HG03103 (cell line): ENCODE measurements at regions not wholly inside any gene's neighbourhood (a gene's known extent, or its start where the extent isn't known, plus 50 kb on each side); places are given as distances from the start of the nearest gene placed in this dataset.

Experiments used
- ATAC-seq: cut with Tn5 transposase; IDR thresholded peaks from one replicate; pipeline ENCODE4 v1.9.1; 2021; ENCODE audit warnings: low read depth; ENCODE audit not compliant: unreplicated experiment

DNA sequence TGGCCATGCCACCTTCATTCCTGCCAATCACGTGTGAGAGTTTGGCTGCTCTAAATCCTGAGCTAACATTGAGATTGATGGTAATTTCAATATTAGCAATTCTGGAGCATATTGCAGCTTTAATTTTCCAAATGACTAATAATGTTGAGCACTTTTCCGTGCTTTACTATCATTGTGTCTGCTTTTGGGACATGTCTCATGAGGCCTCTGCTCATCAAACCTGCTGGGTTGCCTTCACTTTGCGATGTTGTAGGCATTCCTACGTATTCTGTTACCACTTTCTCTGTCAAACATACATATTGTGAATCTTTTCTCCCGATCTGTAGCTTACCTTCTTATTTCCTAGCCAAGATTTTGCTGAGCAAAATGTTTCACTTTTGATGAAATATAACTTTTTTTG, 466.6 kb downstream of the GALR1 start:
- no peak for ATAC-seq

DNA sequence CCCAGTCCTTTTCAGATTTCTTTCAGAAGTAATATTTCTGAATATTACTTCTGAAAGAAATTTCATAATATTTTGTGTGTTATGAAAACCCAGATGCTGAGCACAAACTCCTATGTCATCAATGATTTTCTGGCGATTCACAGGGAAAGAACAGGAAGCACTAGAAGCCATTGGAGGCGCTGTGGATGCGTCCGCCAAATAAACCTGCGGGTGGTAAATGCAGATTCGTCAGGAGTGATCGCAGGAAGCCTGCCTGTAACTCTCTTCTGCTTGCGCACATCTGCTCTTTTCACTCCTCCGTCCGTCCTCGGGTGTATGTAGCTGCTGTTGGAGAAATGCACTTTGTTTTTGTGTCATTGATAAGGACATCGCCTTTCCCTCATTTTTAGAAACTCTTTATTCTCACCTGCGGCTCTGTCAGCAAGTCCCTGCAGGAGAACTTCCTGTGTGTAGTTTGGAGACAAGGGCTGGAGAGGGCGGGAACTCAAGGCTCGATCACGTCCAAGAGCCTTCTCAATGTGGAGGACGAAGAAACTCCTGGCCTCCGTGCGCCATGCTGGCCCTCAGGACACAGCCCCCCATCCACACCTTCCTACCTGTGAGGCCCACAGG, 483.8 kb downstream of the GALR1 start:
- no peak for ATAC-seq

DNA sequence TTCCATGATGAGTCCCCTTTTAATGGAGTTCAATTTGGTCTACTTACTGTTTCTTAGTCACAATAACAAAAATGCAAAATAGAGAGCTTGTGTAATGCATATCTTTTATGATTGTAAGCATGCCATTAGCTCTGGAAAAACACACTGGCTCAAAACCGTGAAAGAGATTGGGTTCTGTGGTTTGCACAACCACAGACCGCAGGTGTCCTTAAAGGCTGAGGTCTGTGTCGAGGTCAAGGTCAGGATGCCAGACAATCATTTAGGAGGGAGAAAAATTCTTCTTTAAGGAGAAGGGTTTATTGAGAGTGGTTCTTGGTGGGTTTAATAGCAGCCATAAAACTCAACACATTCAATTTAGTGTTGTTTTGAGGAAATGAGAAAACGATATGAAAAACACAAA, 487.2 kb downstream of the GALR1 start:
- no peak for ATAC-seq

DNA sequence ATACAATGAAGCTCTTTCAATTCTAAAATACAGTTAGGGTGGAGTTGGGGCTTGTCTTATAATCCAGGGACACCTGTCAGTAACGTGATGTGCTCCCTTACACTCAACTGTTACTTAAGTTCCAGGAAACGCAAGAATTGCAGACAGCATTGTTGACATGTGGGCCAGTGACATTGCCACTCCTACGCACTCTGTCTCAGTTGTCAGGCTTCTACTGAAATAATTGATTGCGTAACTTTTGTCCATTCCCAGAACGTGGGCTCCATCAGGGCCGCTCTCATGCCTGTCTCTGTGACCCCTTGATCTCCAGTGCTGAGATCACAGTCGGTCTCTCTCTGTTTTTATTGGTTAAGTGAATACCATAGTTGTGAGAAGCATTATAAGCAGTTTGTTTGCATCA, 487.8 kb downstream of the GALR1 start:
- ATAC-seq = no peak

DNA sequence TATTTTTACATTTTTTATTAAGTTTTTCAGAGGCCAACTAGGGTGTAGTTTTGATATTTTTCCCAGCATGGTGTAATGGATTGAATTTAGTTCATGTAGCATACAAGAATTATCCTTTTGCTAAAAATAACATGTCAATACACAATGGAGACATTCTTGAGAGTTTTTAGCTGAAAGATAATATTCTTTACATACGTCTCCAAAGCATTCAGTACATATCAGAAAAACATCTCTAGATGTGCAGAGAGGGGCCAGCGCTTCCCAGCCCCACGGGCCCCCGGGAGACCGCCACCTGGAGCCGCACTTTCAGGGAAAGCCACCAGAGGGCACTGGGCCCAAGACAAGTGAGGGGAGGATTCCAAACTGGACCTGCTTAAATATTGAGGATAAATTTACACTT, 499.4 kb downstream of the GALR1 start:
- no peak for ATAC-seq

DNA sequence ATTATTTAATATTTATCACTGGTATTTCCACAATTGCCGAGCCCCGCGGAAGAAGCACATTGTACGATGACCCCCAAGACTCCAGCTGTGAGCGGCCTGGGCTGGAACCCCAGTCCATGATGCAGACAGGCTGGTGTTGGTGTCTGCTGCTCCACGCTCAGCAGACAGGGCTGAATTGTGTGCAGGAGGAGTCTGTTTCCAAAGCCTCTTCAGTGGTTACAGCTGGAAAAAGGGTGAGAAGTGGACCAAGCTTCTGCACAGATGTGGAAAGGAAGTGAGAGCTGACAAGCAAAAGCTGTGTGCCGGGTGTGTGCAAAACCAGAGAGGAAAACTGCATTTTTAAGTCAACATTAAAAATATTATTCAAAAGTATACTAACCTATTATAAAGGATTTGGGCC, 500.4 kb downstream of the GALR1 start:
- no peak for ATAC-seq

DNA sequence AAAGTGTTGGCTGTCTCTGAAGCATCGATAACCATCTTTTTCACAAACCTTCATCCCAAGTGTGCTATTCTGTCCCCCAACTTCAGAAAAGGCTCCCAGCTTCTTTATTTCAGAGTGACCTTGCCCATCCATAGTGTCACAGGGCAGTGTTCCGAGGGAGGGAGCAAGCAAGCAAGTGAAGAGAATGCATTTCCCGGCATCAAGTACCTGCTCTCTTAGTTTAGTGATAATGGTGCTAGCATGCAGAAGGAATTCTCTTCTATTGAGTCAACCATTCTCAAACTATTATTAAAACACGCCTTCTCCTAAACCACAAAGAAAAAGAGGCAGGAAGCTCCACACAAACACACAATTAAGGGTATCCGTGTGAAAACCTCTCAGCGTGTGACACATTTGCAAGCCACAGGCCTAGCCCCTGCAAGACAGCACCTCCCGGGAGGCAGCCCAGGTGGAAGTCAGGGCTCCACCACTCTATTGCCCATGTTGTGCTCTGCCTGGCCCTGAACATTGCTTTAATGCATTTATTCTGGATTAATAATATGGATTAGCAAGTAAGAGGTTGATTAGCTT, 504.9 kb downstream of the GALR1 start:
- no peak for ATAC-seq

DNA sequence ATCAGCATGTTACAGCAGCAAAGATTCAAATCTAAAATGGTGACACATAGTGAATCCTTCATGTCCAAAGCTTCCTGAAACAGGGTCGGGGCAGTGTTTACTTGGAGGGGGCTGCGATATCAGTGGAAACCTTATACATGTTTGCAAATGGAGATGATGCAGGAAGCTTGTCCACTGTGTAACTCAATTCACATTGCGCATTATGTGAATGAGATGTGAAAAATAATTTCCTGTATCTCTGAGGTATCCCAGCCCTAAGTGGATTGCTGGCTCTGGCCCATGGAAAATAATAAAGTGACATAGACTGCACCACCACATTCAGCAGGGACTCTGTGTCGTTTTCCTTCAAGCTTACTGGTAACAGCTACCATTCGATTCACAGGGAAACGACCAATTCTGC, 505.5 kb downstream of the GALR1 start:
- no peak for ATAC-seq

DNA sequence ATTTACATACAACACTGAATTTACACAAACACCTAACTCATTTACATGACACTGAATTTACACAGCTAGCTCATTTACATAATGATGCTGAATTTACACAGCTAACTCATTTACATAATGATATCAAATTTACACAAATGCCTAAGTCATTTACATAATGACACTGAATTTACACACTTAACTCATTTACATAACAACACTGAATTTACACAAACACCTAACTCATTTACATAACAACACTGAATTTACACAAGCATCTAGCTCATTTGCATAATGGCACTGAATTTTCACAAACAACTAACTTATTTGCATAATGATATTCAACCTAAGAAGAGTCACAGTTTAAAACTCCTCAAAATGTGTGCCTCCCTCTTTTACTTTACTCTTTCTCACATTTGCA, 511.7 kb downstream of the GALR1 start:
- ATAC-seq = no peak

DNA sequence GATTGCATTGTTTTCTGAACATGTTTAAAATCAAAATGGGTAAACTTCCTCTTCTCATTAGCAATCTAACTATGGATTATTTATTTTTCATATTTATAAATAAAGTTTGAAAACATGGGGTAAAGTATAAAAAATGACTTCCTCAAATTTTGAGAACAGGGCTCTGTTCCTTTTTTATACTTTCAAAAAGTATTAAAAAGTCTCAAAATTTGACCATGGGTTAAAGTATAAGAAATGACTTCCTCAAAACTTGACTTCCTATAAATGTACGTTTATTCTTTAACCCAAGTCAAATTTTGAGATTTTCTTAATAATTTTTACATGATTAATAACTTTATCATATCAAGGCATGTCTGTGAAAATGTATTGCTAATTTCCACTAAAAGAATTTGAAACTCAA, 512.4 kb downstream of the GALR1 start:
- no peak for ATAC-seq

DNA sequence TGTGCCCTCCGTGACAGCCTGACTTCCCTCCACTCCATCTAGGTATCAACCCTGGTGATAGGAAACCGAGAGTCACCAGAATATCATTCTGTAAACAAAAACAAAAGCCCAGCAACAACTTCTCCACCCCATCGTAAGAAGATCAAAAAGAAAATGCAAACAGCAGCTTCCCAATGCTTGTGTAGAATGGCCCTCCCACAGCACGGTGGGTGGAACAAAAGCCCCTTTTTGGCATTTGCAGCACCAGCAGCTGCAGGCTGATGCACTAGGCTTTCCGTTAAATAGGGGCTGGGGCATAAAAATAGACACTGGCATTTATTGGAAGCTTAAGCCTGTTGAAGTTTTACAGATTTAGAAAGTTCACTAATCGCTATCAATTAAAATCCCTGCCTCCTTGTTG, 513.0 kb downstream of the GALR1 start:
- ATAC-seq = no peak

DNA sequence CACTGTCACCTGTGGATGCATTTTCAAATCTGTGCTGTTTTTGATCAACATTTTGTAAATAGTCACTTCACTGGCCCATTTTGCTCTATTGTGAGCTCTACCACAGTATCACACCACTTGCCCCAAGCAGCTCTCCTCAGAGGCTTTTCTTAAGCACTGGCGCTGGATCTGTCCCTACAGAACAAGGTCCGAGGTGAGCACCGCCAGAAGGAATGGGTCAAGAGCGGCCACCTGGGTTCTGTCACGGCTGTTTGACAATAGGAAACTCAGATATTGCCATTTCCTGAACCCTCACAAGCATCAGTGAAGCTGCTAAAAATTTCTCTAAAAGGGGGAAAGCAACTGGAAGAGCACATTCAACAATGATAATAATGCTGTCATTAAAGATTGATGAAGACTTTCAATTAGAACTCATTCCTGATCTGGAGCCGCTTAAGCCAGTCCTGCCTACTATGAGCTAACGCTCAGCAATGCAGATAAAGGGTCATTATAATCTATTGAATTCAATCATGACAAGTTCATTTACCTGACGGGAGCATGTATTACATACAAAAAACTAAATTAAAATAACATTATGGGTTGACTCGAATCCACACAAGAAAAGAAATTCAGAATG, 514.0 kb downstream of the GALR1 start:
- no peak for ATAC-seq

DNA sequence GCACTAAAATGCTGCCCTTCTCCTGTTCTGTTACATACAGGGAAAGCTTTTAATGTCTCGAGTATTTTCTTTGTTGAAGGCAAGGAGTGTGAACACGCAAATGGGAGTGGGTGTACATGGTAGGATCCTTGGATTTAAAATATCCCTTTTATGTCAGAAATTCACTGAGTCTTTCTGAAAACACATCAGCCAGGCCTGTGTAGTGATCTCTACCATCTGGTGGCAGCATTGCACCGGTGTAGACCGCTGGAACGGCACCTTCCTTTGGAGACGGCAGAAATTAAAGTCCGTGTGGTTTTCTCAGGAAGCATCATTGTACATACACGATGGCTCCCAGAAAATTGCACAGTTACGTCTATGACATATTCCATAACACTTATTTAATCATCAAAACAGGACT, 515.8 kb downstream of the GALR1 start:
- ATAC-seq = no peak

DNA sequence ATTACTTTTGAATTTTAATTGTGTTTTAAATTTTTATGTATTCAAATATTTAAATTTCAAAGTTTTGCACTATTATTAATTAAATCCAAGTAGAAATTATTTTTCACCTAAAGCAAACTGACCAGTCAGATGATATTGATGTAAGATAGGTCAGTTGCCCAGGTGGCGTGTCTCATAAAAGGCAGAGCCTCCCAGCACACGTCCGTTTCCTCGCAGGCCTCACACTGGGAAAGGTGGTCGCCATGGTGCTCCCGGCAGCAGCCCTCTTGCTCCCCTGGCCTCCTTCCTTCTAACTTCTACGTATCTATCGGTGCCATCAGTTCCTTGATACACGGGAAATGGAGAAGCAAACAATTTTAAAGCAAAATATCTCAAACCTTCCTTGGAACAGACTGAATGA, 516.8 kb downstream of the GALR1 start:
- ATAC-seq = no peak

DNA sequence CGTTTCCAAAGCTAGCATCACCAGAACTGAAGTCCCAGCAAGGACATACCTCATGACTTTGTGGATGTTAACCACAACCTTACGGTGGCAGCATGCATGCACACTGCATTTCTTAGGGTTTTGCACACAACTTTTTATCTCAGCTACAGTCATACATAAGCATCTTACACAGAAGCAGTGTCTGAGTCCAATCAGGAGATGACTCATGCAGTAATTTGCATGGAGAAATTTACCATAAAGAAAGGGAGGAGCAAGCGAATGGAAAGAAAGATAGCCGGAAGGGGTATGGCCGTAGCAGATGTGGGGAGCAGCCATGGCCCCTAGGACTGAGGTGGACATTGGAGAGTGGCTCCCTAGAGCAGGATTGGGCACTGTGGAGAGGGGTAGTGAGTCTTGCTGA, 522.5 kb downstream of the GALR1 start:
- ATAC-seq = no peak

DNA sequence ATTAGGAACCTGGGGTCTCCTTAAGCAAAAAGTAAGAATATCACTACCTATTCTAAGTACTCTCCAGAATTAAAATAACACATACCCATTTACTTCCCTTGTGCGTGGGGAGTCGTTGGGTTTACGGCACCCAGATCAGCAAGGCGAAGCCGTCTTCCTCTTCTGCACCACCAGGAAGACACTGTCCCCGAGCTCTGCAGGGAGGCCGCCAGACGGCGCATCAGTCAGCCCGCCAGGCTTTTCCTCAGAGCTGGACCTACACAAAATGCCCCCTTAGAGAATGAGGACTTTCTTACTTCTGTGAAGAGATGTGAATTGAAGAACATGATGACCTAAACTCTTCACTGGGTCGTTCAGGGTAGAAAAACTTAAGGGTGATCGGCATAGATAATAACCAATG, 526.5 kb downstream of the GALR1 start:
- ATAC-seq = no peak

DNA sequence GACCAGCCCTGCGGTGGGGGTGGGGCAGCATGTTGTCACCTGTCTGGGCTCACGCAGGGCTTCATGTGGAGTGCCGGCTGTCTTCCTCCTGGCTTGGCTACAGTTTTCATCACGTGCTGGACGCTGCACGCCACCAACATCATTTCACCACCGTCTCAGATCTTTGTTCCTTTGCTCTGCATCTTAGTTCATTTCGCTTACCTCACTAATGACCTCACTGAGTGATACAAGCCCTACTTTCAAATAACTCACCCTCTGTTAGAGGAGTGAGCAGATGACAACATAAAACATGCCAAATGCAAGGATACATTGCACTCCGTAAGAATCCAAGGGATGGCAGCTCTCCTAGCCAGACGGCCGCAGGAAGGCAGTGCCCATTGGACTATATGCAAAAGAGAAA, 527.5 kb downstream of the GALR1 start:
- no peak for ATAC-seq

DNA sequence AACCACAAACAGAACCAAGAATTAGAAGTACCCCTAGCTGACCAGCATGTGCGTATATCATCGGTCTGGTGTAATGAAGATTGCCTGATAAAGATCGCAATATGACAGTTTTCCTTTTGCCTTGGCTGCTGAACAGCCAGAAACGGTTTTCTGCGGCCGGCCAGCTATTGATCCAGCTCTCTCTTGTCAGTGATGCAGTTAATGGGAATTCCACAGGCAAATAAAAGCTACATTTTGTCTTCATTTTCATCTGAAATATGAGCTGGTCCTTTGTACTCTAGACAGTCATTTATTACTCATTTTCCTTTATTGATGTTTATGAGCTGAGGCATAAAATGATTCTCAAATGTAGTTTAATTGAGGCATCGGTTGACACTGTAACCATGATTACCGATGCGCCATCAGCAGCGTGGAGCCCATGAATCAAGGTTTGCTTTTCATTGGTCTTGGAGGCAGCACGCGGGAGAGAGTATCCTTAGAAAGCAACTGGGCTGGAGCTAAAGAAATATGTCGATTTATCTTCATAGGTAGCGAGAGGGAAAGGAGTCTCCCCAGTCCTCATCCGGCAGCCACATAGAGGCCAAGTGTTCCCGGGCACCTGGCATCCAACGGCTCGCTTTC, 535.2 kb downstream of the GALR1 start:
- no peak for ATAC-seq

DNA sequence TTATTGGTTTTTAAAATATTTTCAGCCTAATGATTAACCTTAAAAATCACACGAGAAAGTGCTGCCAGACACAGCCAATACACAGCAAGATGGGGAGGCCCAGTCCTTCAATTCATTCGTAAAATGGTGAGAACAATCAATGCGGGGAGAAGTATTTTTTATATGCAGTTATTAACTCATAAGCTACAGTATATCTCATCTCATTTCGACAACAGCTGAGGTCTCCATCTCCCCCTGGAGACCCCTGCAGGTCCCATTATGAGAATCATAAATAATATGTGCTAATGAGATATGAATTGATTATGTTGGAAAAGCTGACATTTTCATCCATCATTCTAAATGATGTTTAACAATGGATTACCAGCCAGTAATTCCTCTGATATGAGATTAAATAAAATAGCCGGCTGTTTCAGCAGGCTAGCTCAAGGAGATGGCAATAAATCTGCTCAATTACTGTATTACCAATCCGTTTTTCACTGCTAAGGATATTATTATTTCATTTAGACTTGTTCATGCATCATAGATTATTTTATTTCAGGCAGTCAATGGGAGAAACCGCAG, 535.8 kb downstream of the GALR1 start:
- no peak for ATAC-seq

DNA sequence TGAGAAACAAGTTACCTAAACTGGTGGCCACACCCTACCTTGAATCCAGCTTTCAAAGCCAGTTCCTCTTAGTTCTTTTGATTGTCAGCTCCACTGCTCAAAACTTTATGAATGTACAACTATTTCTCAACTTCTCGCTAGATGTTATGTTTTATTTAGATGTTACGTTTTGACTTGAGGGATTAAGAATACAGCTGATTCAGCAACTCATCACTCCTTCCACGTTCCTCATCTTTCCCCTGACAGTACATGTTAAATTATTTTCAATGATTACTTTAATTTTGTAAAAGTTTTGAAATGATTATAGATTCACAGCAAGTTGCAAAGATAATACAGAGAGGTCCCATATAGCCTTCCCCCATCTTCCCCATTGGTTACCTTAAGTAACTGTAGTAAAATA, 553.4 kb downstream of the GALR1 start:
- ATAC-seq = no peak

DNA sequence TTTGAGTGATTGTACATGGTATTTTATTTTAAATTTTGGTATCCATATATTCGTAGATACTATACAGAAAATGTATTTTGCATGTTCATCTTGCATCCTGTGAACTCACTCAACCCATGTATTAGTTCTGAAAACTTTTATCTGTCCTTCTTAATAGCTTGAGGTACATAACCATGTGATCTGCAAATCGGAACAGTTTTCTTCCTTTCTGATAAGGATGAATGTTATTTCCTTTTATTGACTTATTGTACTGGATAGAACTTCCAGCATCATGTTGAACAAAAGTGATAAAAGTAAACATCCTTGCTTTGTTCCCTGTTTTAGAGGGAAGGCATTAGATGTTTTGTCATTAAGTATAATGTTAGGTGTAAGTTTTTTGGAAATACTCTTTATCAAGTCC, 554.7 kb downstream of the GALR1 start:
- ATAC-seq = no peak

DNA sequence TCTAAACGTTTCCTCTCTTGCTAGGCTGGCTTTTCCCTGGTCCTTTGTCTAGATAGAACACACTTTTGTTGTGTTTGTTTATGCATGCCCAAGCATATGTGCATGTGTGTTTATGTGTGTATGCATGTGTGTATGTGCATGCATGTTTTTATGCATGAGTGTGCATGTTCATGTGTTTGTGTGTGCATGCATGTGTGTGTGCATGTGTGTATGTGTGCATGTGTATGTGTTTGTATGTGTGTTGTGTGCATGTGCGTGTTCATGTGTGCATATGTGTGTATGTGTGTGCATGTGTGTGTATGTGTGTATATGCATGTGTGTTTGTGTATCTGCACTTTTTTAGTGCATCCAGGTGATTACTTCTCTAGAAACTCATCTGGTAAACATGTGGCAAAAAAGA, 558.0 kb downstream of the GALR1 start:
- no peak for ATAC-seq
